Fibroblast of the aortic adventitia (primary cell): ENCODE measurements at regions not wholly inside any gene's neighbourhood (a gene's known extent, or its start where the extent isn't known, plus 50 kb on each side); places are given as distances from the start of the nearest gene placed in this dataset.

Experiments used
- DNase-seq: peaks from one replicate; pipeline ENCODE4 v3.0.0-alpha.2; 2010; ENCODE audit warnings: low read depth
- H3K4me3 ChIP-seq: 2 replicates; pipeline ENCODE4 v1.5.1; 2011; ENCODE audit warnings: low read depth, mild to moderate bottlenecking, control low read depth, low read length, moderate library complexity
- TF ChIP-seq, protein P1 (sequence below): IDR thresholded peaks from 2 replicates; pipeline ENCODE4 v1.5.1; 2011; ENCODE audit warnings: mild to moderate bottlenecking, low read length, control low read depth, inconsistent platforms; ENCODE audit not compliant: insufficient read depth

GRCh38 chr2:30358351-30358750, 88.7 kb upstream of the LCLAT1 start:
- TF ChIP-seq, protein P1, sequence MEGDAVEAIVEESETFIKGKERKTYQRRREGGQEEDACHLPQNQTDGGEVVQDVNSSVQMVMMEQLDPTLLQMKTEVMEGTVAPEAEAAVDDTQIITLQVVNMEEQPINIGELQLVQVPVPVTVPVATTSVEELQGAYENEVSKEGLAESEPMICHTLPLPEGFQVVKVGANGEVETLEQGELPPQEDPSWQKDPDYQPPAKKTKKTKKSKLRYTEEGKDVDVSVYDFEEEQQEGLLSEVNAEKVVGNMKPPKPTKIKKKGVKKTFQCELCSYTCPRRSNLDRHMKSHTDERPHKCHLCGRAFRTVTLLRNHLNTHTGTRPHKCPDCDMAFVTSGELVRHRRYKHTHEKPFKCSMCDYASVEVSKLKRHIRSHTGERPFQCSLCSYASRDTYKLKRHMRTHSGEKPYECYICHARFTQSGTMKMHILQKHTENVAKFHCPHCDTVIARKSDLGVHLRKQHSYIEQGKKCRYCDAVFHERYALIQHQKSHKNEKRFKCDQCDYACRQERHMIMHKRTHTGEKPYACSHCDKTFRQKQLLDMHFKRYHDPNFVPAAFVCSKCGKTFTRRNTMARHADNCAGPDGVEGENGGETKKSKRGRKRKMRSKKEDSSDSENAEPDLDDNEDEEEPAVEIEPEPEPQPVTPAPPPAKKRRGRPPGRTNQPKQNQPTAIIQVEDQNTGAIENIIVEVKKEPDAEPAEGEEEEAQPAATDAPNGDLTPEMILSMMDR: no peak
- H3K4me3 ChIP-seq: no peak overlapping the region
- DNase-seq: no peak

GRCh38 chr2:30358842-30359241, 88.2 kb upstream of the LCLAT1 start:
- DNase-seq: no peak
- TF ChIP-seq, protein P1: no peak
- H3K4me3 ChIP-seq: no peak overlapping the region

DNA sequence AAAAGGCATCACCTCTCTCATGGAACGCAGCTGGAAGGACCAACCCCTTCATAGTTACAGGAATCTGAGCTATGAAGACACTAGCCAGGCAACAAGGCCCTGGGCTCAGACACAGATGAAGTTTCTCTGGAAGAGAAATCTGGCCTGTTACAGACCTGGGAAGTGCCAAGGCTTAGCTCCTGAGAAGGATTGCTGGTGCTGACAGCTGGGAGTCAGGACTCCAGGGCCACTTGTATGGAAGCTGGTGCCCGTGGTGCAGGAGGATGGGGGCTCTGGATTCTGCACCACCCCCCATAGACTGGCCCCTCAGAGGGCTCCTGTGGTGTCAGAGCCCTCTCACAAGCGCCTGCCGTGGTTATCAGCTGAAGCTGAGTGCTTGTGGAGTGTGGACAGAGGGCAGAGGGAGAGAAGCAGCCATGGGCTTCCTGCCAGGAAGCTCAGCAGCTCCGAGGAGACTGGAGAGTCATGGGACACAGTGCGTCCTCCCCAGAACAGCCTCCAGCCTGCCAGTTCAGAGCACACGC, 87.3 kb upstream of the LCLAT1 start:
- TF ChIP-seq, protein P1: no peak
- no peak overlapping the region for H3K4me3 ChIP-seq
- DNase-seq: peak; percentile 79

GRCh38 chr2:30361751-30362394, 85.2 kb upstream of the LCLAT1 start:
- no peak for DNase-seq
- TF ChIP-seq, protein P1: no peak

GRCh38 chr2:30362468-30363081, 84.5 kb upstream of the LCLAT1 start:
- DNase-seq: peak; percentile 85
- no peak overlapping the region for H3K4me3 ChIP-seq
- TF ChIP-seq, protein P1: no peak

More at GRCh38 chr2:30361751-30362394, 85.2 kb upstream of the LCLAT1 start:
- H3K4me3 ChIP-seq: no peak overlapping the region

DNA sequence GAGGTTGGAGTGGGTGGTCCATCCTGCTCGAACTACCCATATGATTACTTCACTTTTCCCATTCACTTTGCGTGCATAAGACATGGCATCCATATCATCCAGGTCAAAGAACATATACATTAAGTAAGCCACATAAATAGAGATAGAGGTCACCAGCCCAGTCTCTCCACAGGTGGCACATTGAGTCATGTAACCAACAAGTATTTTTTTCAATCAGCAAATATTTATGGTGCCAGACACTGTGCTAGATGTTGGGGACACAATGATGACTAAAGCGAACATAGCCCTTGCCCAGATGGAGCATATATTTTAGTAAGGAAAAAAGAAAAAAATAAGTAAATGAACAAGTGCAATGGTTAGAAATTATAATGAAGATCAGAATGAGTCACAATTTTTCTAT, 83.6 kb upstream of the LCLAT1 start:
- TF ChIP-seq, protein P1: no peak
- DNase-seq: no peak
- no peak overlapping the region for H3K4me3 ChIP-seq
